ENCODE measurements at regions not wholly inside any gene's neighbourhood (a gene's known extent, or its start where the extent isn't known, plus 50 kb on each side); places are given as distances from the start of the nearest gene placed in this dataset.

- TF ChIP-seq EZH2 (IDR thresholded peaks at IDR 0.05; ENCODE audit: insufficient read depth, low read length) (no peak), CTCF (IDR thresholded peaks at IDR 0.05; ENCODE audit: insufficient read depth, low read depth, low read length) (no peak)
These were observed 103.6 kb upstream of the HSD17B12 start for GRCh38 chr11:43576803-43577521.
